D341Med (cell line): ENCODE measurements at regions not wholly inside any gene's neighbourhood (a gene's known extent, or its start where the extent isn't known, plus 50 kb on each side); places are given as distances from the start of the nearest gene placed in this dataset.

Experiments
- DNase-seq: peaks from one replicate; pipeline ENCODE4 v3.0.0; 2012; ENCODE audit warnings: low spot score

- DNase-seq: no peak
Observed at GRCh38 chr18:10314066-10314465, 140.4 kb upstream of the APCDD1 start.

- no peak for DNase-seq
Observed at GRCh38 chr18:10315522-10315921, 138.9 kb upstream of the APCDD1 start.

GRCh38 chr18:10316778-10317177, 137.7 kb upstream of the APCDD1 start:
- DNase-seq: no peak

- DNase-seq: no peak
Observed at GRCh38 chr18:10317864-10318690, 136.4 kb upstream of the APCDD1 start.

- no peak for DNase-seq
Observed at GRCh38 chr18:10318691-10318970, 135.8 kb upstream of the APCDD1 start.

- DNase-seq: no peak
Observed at GRCh38 chr18:10319026-10319425, 135.4 kb upstream of the APCDD1 start.

GRCh38 chr18:10319914-10320600, 134.4 kb upstream of the APCDD1 start:
- no peak for DNase-seq

GRCh38 chr18:10320791-10321190, 133.6 kb upstream of the APCDD1 start:
- DNase-seq: no peak

GRCh38 chr18:10321576-10321975, 132.9 kb upstream of the APCDD1 start:
- DNase-seq: no peak

- no peak for DNase-seq
Observed at GRCh38 chr18:10322004-10322403, 132.4 kb upstream of the APCDD1 start.

GRCh38 chr18:10322435-10322834, 132.0 kb upstream of the APCDD1 start:
- no peak for DNase-seq

GRCh38 chr18:10329101-10329500, 125.3 kb upstream of the APCDD1 start:
- DNase-seq: no peak

- no peak for DNase-seq
Observed at GRCh38 chr18:10330428-10330827, 124.0 kb upstream of the APCDD1 start.

- DNase-seq: no peak
Observed at GRCh38 chr18:10332452-10332851, 122.0 kb upstream of the APCDD1 start.

- DNase-seq: no peak
Observed at GRCh38 chr18:10336749-10337350, 117.6 kb upstream of the APCDD1 start.

- no peak for DNase-seq
Observed at GRCh38 chr18:10340821-10341220, 113.6 kb upstream of the APCDD1 start.

GRCh38 chr18:10343778-10344177, 110.7 kb upstream of the APCDD1 start:
- no peak for DNase-seq

- no peak for DNase-seq
Observed at GRCh38 chr18:10346749-10347415, 107.6 kb upstream of the APCDD1 start.

GRCh38 chr18:10349561-10349960, 104.9 kb upstream of the APCDD1 start:
- DNase-seq: no peak

- DNase-seq: no peak
Observed at GRCh38 chr18:10350661-10351060, 103.8 kb upstream of the APCDD1 start.

- no peak for DNase-seq
Observed at GRCh38 chr18:10351219-10351818, 103.1 kb upstream of the APCDD1 start.

GRCh38 chr18:10351858-10352257, 102.6 kb upstream of the APCDD1 start:
- DNase-seq: no peak
